ENCODE measurements at regions not wholly inside any gene's neighbourhood (a gene's known extent, or its start where the extent isn't known, plus 50 kb on each side); places are given as distances from the start of the nearest gene placed in this dataset.

GRCh38 chr6:3663811-3664210 lies 87.7 kb downstream of the PXDC1 start:
- Histone ChIP-seq H3K27ac (ENCODE audit: low read depth, low read length) (no peak overlapping the region), H3K9me3 (ENCODE audit: control insufficient read depth, insufficient read depth, low read length) (no peaks in the 10 kb centered on the region), H3K4me3 (ENCODE audit: low read depth, low read length) (no peak overlapping the region), H3K27me3 (ENCODE audit: control insufficient read depth, insufficient read depth, low read length) (peaks cover 26% of the 10 kb centered on the region)
- TF ChIP-seq, protein P1, sequence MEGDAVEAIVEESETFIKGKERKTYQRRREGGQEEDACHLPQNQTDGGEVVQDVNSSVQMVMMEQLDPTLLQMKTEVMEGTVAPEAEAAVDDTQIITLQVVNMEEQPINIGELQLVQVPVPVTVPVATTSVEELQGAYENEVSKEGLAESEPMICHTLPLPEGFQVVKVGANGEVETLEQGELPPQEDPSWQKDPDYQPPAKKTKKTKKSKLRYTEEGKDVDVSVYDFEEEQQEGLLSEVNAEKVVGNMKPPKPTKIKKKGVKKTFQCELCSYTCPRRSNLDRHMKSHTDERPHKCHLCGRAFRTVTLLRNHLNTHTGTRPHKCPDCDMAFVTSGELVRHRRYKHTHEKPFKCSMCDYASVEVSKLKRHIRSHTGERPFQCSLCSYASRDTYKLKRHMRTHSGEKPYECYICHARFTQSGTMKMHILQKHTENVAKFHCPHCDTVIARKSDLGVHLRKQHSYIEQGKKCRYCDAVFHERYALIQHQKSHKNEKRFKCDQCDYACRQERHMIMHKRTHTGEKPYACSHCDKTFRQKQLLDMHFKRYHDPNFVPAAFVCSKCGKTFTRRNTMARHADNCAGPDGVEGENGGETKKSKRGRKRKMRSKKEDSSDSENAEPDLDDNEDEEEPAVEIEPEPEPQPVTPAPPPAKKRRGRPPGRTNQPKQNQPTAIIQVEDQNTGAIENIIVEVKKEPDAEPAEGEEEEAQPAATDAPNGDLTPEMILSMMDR (IDR thresholded peaks at IDR 0.05; ENCODE audit: low read depth, low read length), result no peak
- CTCF ChIA-PET, result no interaction called here
- DNase-seq (ENCODE audit: low read depth, low spot score), result no peak
- POLR2A ChIA-PET, result no interaction called here

- Histone ChIP-seq H3K27me3 (ENCODE audit: control insufficient read depth, insufficient read depth, low read length) (peaks cover 30% of the 10 kb centered on the region), H3K27ac (ENCODE audit: low read depth, low read length) (no peak overlapping the region), H3K4me3 (ENCODE audit: low read depth, low read length) (no peak overlapping the region), H3K9me3 (ENCODE audit: control insufficient read depth, insufficient read depth, low read length) (no peaks in the 10 kb centered on the region)
- POLR2A ChIA-PET, result no interaction called here
- CTCF ChIA-PET, result no interaction called here
- no peak for DNase-seq (ENCODE audit: low read depth, low spot score)
- TF ChIP-seq, protein P1 (IDR thresholded peaks at IDR 0.05; ENCODE audit: low read depth, low read length), result no peak
Observed at GRCh38 chr6:3663081-3663480, 88.4 kb downstream of the PXDC1 start.

- CTCF ChIA-PET, result interaction anchor here (0.5 kb wide), 1 partner anchor 537 kb away, joined by 3 read pairs; no protein-coding TSS in a partner anchor
- no peak for DNase-seq (ENCODE audit: low read depth, low spot score)
- H3K4me3 ChIP-seq (ENCODE audit: low read depth, low read length), result no peak overlapping the region
- POLR2A ChIA-PET, result no interaction called here
- TF ChIP-seq, protein P1 (IDR thresholded peaks at IDR 0.05; ENCODE audit: low read depth, low read length), result no peak
- no peak overlapping the region for H3K27ac ChIP-seq (ENCODE audit: low read depth, low read length)
- no peaks in the 10 kb centered on the region for H3K9me3 ChIP-seq (ENCODE audit: control insufficient read depth, insufficient read depth, low read length)
- peaks cover 38% of the 10 kb centered on the region for H3K27me3 ChIP-seq (ENCODE audit: control insufficient read depth, insufficient read depth, low read length)
Observed at GRCh38 chr6:3661390-3661789, 90.1 kb downstream of the PXDC1 start.

DNA sequence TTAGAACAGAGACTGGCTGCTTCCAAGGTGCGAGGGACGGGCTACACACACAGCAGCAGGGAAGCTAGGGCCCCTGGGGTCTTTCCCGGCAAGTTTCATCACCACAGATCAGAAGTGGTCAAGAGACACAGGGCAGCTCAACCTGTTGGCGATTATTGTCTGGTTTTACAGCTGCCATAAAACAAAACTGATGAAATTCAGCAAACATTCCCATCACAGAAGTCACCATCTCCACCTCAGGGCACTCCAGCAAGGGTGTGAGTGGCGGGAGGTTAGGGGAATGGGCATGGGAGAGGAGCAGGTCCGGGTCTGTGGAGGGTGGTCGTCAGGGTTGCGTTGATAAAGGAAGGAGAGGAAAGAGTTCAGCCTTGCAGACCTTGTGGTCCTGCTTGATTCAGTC lies 91.0 kb downstream of the PXDC1 start:
- Histone ChIP-seq H3K9me3 (ENCODE audit: control insufficient read depth, insufficient read depth, low read length) (no peaks in the 10 kb centered on the region), H3K27ac (ENCODE audit: low read depth, low read length) (no peak overlapping the region), H3K4me3 (ENCODE audit: low read depth, low read length) (no peak overlapping the region), H3K27me3 (ENCODE audit: control insufficient read depth, insufficient read depth, low read length) (peaks cover 35% of the 10 kb centered on the region)
- ChIA-PET CTCF (no interaction called here), POLR2A (no interaction called here)
- no peak for DNase-seq (ENCODE audit: low read depth, low spot score)
- TF ChIP-seq, protein P1 (IDR thresholded peaks at IDR 0.05; ENCODE audit: low read depth, low read length), result no peak

- H3K9me3 ChIP-seq (ENCODE audit: control insufficient read depth, insufficient read depth, low read length), result no peaks in the 10 kb centered on the region
- H3K27ac ChIP-seq (ENCODE audit: low read depth, low read length), result no peak overlapping the region
- ChIA-PET POLR2A (no interaction called here), CTCF (no interaction called here)
- H3K27me3 ChIP-seq (ENCODE audit: control insufficient read depth, insufficient read depth, low read length), result peaks cover 35% of the 10 kb centered on the region
- no peak overlapping the region for H3K4me3 ChIP-seq (ENCODE audit: low read depth, low read length)
- no peak for DNase-seq (ENCODE audit: low read depth, low spot score)
- TF ChIP-seq, protein P1 (IDR thresholded peaks at IDR 0.05; ENCODE audit: low read depth, low read length), result no peak
Observed at GRCh38 chr6:3659748-3660147, 91.8 kb downstream of the PXDC1 start.

All from AG04450 (cell line).